GM21447 (cell line): ENCODE measurements at regions not wholly inside any gene's neighbourhood (a gene's known extent, or its start where the extent isn't known, plus 50 kb on each side); places are given as distances from the start of the nearest gene placed in this dataset.

Source experiments
- ATAC-seq: cut with Tn5 transposase; IDR thresholded peaks from one replicate; pipeline ENCODE4 v1.9.1; 2021; ENCODE audit not compliant: unreplicated experiment

DNA sequence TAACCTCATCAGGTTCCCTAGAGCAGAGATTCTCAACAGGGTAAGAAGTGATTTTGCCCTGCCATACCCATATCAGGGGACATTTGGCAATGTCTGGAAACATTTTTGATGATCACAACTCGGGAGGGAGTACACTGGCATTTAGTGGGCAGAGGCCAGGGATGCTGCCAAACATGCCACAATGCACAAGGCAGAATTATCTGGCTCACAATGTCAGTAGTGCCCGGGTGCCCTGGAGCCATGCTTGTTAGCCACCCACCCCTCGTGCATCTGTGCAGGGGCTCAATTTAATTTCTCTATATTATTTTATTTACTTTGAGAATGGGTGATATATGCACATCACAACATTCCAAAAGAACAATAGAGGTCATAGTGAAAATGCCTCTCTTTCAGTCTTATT is 82.0 kb upstream of the DHX15 start:
- ATAC-seq = no peak

DNA sequence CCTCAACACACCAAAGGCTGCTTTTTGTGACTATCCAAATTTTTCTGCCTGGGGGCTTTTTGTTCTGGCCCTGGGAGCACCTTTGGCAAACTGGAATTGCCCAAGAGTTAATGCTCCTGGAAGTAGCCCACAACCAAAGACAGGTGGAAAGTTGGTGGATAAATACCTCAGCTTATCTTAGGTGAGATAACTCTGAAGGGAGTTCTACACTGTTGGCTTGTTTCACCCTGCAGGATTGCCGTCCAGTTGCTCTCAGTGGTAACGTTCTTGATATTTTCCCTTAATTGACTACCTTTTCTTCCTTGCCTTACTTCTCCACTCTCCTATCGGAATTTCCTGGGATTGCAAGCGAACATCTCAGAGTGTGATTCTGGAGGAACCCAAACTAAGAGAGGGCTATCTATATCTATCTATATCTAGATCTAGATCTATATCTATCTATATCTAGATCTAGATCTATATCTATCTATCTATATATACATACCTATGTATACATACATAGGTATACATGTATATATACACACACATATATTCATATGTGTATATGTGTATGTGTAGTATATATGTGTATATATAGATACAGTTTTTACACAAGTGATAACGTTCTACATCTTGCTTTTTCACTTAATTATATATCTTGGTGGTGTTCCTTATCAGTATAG is 82.6 kb upstream of the DHX15 start:
- ATAC-seq = no peak

DNA sequence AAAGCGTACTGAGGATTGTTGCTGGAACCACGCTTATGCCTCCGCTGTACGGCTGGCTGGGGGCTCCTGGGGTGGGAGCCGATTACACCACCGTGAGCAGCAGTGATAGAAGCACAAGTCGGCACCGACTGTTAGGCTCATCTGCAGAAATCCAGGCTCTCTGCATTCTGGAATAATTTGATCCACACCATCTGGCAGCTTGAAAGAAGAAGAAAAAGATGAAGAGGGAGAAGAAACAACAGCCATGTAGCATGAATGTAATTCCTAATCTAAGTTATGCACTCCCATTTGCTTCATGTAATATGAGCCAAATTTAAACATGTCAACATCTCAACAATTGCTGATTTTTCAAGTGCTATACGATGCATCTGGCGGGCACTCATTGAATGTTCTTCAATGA is 84.6 kb upstream of the DHX15 start:
- no peak for ATAC-seq

DNA sequence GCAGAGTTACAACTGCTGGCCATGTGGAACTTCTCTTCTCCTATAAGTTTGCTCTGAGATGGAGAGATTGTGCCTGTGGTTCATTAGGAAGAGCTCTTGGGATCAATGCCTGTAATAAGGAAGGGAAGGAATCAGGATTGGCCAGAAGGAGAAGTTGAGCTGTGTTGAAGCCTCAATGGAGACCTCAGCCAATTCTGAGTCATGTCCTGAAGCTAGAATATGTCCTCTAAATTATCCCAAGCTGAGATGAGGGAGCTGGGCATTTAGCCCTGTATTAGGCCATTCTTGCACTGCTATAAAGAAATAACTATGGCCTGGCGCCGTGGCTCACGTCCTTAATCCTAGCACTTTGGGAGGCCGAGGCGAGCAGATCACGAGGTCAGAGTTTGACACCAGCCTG is 85.4 kb upstream of the DHX15 start:
- ATAC-seq = no peak

DNA sequence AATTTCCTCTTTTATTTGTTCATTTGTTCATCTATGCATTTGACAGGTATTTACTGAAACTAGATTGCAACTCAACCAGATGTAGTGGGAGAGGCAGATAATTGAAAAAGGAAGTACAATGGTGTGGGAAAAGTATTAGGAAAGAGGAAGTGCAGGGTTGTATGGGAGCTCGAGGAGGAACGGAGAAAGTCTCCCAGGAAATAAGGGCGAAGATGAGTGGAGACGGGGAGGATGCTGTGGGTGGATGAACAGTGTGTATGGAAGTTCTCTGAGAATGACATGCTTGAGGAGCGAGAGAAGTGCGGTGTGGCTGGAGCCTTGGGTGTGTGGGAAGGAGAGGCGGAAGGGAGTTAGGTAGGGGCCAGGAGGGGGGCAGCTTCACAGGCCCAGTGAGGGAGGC is 87.5 kb upstream of the DHX15 start:
- no peak for ATAC-seq

DNA sequence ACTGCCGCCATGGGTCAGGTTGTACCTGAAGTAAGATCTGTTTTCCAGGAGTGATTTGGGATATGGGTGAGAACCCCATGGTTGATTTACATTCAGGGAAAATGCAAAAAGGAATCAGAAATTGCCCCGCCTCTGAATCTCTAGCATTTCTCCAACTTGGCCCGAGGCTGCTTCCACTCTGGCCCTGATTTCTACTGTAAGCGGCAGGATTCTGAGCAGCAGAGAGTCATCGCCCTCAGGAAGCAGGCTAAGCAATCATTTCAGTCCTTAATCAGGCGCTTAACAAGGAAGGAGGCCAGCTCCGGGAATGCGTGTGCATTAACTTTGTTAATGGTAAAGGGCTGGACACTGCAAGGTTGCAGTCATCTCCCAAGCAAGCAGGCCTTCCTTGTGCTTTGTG is 88.5 kb upstream of the DHX15 start:
- no peak for ATAC-seq

DNA sequence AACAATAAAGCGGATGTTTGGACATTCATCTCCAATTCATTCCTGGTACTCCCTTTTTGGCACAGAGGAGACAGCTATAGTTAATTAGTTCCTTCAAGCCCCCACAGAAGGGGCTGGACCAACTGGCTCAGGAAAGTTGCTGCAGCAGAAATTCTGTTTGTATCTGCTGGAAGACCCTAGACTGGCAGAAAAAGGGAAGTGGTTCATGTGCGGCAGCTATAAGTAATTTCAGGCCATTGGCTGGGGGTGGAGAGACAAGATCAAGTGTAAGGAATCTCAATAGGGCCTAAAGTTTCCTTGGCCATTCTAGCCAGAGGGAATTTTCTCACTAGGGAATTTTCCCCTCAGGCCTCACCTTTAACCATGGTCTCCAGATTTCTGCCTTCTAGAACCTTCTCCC is 89.9 kb upstream of the DHX15 start:
- ATAC-seq = no peak

DNA sequence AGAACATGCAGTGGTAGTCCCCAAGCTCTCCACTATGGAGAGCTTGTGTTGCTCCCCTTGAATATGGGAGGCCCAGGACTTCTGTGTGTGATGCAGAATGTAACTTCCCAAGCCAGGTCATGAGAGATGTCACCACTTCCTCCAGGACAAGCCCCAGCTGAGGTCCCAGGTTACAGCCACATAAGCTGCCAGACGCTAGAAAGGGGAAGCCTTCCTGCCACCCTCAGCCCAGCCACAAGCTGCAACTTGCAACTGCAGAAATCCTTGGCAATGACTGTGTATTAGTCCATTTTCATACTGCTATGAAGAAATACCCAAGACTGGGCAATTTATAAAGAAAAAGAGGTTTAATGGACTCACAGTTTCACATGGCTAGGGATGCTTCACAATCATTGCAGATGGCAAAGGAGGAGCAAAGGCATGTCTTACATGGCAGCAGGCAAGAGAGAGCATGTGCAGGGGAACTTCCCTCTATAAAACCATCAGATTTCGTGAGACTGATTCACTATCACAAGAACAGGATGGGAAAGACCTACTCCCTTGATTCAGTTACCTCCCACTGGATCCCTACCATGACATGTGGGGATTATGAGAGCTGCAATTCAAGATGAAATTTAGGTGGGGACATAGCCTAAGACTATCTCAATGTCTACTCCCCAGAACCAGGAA is 91.5 kb upstream of the DHX15 start:
- ATAC-seq = no peak

DNA sequence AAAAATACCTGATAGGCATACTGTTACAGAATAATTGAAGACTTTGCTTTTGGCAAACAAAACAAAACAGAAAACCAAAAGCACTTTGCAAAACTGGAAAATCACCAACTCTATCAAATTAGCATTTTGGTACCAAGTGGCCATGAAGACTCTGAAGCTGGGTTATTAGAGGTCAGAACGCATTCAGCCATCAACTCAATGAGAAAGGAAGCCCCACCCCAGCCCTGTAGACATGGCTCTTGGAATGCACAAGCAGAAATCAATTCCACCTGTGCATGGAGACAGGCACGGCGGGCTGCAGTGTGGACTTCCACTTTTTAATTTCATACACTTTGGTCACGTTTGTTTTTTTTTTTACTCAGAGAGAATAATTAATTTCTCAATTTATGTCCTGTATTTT is 93.6 kb upstream of the DHX15 start:
- ATAC-seq = no peak

DNA sequence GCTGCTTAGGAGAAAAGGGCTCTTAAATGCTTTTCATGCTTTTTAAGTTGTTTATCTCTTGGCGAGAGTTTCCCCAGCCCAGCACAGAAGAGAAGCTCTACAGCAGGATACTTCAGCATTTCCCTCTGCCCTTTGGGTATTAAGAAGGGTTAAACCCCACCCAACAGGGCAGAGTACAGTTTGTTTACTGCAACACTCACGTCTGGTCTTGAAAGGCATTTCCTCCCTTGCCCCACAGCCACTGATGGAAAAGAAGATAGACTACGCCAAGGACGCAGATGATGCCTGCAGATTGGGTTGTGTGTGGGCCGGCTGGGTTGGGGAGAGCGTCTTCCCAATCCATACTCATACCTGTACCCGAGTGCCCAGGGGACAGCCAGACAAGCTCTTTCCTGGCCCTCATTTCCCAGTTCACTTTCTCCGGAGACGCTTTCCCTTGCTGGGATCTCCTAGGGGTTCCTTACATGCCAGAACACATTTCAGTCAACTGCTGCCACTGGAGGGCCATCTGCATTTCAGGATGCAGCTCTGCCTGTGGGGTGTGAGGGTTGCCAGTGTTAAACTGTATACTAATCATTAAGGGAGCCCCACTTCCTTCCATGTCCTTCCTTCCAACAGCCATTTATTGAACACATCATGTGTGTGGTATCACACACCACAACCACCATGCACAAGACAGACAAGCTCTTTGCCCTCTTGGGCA is 96.5 kb upstream of the DHX15 start:
- no peak for ATAC-seq

DNA sequence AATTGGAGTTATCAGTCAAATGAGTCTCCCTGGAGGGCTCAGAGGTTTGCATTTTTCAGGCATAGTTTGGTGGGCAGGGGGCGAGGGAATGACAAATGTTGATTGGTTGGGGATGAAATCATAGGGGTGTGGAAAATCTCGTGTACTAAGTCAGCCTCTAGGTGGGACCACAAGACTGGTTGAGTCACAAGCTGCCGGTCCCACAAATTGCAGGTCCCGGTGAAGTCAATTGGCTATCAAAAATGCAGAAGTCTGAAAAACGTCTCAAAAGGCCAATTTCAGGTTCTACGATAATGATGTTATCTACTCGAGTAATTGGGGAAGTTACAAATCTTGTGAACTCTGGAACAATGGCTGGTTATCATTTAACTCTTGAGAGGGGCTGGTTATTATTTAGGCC is 98.8 kb upstream of the DHX15 start:
- no peak for ATAC-seq

DNA sequence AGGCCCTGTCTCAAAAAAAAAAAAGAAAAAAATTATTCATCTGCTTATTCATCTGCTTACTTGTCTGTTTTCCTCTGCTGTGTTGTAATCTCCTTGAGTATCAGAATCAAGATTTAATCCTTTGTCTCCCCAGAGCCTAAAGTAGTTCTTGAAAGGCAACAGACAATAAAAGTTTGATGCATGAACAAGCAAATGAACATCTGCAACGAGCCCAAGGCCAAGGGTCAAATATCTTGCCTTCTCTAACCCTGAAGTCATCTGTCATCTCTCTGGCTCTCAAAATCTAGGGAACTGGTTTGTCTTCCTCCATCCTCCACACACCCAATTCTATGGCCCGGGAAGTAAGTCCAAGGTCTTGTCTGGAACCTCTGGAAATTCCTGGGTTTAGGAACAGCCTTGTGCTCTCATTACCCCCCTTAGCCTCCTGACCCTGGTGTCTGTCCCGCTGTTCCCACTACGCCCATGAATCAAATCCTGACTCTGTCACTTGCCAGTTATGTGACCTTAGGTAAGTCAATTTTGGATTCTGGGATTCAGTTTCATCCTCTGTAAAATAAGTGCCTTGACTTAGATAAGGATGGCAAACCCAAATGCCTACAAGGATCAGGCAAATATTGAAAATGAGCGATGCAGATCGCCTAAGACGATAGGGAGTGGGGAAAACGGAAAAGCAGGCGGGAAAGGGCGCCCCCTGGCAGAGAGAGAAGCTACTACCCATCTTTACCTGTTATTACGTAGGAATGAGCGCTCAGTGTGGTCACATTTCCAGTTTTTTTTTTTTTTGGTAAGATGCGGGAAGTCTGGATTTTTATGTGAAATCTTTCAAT is 102.7 kb upstream of the DHX15 start:
- ATAC-seq = no peak

DNA sequence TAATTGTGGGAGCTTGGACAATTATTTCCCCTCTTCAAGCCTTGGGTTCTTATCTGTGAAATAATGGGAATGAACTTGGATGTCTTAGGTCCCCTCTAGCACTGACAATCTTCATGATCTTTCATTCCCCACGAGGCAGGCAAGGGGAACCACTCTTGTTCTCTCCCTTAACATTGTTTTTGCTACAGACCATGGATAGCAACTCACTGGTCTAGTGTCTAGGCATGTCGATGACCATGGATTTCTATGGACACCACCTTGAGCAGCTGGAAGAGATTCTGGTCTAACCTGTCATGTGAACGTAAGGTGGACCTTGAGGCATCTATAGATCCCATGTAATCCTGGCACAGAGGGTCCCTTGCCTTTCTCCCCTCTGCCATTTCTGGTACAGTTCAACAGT is 104.1 kb upstream of the DHX15 start:
- no peak for ATAC-seq

DNA sequence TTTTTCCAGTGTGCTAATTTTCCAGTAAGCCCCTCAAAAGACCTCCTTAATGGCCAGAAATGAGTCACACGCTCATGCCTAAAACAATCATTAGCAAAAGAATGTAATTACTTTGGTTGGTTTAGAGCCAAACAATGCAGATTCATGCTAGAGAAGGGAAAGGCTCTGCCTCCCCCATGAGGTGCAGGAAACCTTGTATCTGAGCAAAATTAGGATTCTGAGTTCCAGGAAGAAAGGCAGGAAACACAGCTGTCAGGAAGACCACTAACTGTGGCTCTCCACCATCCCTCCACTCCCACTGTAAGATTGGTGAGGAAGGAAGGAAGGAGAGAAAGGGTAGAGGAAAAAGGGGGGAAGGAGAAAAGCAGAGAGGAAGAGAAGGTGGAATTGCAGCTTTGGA is 104.9 kb upstream of the DHX15 start:
- no peak for ATAC-seq

DNA sequence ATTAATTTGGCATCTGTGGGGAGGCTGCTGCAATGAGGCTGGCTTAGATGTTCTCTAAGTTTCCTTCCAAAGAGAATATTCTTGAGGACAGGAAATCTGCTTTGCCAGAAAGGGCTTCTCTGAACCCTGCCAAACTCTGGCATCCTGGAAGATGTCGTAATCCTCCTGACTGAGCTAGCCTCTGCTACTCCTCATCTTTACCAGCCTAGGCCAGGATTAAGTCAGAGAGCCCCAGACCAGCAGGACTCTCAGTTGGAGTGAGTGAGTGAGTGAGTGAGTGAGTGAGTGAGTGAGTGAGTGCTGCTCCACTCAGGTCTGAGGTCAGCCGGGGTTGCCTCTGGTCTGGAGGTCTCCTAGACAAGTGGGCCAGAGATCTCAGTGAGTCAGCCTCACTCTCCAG is 104.9 kb upstream of the SOD3 start:
- ATAC-seq = no peak

DNA sequence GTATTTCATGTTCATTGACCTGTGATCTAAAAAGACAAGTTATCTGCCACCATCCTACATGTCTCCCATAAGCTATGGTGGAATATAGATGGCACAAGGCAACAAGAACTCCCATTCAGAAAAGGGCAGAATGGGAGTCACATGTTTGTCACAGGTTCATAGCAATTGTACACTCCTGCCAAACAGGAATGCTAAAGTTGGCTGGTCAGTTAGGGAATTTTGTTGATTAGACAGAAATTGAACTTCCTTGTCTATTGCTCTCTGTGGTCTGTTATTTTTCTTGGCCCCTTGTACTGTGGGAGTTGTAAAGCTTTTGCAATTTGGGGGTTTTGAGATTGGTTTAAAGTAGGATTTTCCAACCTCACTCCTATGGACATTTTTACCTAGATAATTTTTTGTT is 101.7 kb upstream of the SOD3 start:
- ATAC-seq = no peak

DNA sequence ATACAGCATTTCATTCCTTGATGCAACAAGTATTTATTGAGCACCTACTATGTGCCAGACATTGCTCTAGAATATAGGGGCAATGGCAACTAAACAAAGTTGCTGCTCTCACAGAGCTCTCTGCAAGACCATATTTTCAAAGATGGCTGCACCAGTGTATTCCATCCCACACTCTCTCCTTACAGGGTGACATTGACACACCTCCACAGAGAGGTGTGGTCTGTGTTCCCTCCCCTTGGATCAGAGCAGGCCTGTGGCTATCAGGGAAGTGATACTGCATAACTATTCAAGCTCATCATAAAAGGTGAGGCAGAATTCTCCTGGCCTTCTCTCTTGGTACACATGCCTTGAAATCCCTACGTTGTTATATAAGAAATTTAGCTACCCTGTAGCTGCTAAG is 95.3 kb upstream of the SOD3 start:
- ATAC-seq = no peak

DNA sequence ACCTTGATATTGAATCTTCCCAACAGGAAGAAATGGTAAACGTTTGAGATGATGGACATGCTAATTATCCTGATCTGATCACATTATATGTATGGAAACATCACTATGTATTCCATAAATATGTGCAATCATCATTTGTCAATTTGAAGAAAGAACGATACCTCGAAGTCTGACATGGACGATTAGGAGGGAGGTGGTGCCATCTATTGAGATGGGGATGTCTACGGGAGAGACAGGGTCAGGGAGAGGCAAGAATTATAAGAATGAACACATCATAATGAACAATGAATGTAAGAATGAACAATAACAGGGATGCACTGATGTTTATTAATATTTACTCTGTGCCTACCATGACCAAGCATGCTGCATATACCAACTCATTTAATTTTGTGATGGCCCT is 93.7 kb upstream of the SOD3 start:
- no peak for ATAC-seq

DNA sequence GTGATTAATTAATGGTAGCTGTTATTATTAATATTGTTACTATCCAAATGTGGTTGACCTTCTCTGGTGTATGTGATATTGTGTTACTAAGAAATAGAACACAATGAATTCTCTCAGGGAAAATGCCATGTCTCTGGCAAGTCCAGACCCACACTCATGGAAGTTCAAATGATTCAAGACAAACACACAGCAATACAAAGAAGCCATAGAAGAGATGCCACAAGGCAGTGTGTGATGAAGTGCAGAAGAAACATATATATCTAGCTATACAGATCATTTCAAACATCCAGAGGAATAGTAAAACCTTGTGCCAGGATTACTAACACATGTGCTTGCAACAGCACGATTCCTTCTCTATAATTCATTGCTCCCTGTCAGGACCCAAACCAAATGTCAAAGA is 93.1 kb upstream of the SOD3 start:
- ATAC-seq = no peak

DNA sequence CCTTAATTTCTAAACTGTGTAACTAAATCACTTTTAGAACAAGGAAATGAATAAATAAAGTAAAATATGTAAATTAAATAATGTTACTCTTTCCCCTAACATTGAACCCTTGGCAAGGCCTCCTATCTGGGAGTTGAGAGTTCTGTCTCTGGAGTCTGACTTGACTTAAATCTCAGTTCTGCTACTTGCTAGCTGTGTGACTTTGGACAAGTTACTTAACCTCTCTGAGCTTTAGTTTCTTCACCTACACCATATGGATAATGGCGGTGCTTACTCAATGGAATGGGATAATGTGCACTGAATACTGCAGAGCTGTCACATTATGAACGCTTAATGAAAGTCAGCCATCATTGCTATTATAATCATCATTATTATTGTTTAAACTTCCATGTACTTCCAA is 92.1 kb upstream of the SOD3 start:
- no peak for ATAC-seq

DNA sequence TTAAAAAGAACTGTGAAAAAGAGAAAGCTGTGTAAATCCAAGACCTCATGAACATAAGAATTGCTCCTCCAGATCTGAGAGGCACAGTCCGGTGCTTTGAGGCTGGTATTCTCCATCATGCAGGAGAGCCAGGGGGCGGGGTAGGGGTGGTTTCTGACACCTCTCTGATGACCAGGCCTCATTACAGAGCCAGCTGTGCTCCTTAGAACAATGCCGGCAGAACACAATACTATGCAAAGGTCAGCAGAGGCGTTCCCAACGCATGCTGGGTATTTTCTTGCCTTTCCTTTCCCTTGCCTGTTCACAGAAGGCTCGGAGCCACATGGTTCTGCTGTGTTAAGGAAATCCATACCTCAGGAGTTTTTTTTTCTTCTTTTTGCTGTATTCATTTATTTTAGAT is 91.2 kb upstream of the SOD3 start:
- ATAC-seq = no peak
